Activated CD4-positive, alpha-beta memory T cell treated with anti-CD3 and anti-CD28 coated beads, Interleukin-2, amount 10 ng/mL, durations not matched to agents 7 days and 5 days (primary cell): ENCODE measurements at regions not wholly inside any gene's neighbourhood (a gene's known extent, or its start where the extent isn't known, plus 50 kb on each side); places are given as distances from the start of the nearest gene placed in this dataset.

Experiments used
- CTCF ChIA-PET: fragments of 350-600 bp; sonication (Branson Sonifier 250); formaldehyde crosslinking; loops from one replicate; lab custom pipeline; 2021; ENCODE audit warnings: antibody characterized with exemption, inconsistent platforms; lab: Charles Lee
- POLR2A ChIA-PET: fragments of 350-600 bp; sonication (Branson Sonifier 250); formaldehyde crosslinking; loops from one replicate; lab custom pipeline; 2021; ENCODE audit warnings: antibody characterized with exemption; lab: Charles Lee
- DNase-seq: peaks from one replicate; pipeline ENCODE4 v3.0.0-alpha.2; 2020
- H3K27ac Mint-ChIP-seq: one replicate; pipeline ENCODE4 v1.8.0; 2021; ENCODE audit warnings: mild to moderate bottlenecking, mixed read lengths
- H3K27me3 Mint-ChIP-seq: one replicate; pipeline ENCODE4 v1.8.0; 2021; ENCODE audit warnings: mixed read lengths
- H3K36me3 Mint-ChIP-seq: one replicate; pipeline ENCODE4 v1.8.0; 2021; ENCODE audit warnings: low read depth, mixed read lengths
- H3K4me1 Mint-ChIP-seq: one replicate; pipeline ENCODE4 v1.8.0; 2021; ENCODE audit warnings: mixed read lengths
- H3K4me3 Mint-ChIP-seq: one replicate; pipeline ENCODE4 v1.8.0; 2021; ENCODE audit warnings: mild to moderate bottlenecking, mixed read lengths
- H3K9me3 Mint-ChIP-seq: one replicate; pipeline ENCODE4 v1.8.0; 2021; ENCODE audit warnings: mixed read lengths

DNA sequence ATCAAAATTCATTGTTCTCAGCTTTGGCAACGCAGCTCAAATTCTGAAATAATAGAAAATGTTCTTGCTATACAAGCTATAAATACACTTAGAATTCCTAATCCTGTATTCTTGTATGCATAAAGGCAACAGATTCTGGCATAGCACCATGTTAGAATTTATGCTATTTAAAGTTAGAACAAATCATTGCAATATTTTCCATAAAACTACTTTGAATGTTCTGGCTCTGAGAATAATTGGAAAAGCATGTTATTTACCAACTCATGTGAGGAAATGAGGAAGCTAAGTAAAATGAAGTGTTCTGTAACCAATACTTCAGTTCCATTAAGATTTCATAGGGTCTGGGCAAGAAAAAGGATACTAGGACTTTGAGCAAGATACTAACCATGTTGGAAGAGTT is 888.9 kb downstream of the SQOR start:
- Mint-ChIP-seq H3K36me3 (no peaks in the 10 kb centered on the region), H3K4me3 (no peak overlapping the region), H3K27me3 (no peaks in the 10 kb centered on the region), H3K9me3 (peaks cover 18% of the 10 kb centered on the region), H3K27ac (no peak overlapping the region), H3K4me1 (no peaks in the 10 kb centered on the region)
- ChIA-PET POLR2A (no interaction called here), CTCF (no interaction called here)
- DNase-seq, result no peak

DNA sequence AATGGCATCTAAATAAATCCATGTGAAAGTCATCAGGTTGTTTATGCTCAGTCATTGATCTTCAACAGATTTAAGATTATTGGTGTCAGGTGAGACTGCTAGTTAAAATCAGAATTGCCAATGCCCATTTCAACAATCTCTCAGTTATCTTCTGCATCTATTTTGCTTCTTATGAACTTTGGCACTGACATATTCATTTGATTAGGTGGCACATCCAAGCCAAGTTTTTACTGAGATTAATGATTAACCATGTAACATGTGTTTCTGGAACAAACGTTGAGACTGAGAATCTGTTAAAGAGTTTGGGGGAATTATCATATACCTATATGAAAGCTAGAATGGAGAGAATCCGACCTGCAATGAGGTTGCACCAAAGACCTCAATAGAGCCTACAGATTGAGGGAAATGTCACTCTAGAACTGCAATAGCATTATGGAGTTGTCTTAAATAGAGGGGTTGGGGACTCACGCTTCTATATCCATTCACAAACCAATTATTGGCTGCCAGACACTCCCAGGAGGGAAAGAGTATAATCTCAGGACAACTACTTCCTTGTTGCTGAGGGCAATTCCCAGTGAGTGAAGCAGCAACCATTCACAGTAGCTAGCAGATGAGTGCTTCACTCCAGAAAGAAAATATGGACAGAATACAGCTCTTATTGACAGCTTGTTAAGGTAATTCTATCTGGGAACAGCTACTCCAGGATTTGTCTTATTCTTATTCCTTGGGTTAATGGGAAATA is 891.3 kb downstream of the SQOR start:
- ChIA-PET CTCF (no interaction called here), POLR2A (no interaction called here)
- Mint-ChIP-seq H3K36me3 (no peaks in the 10 kb centered on the region), H3K9me3 (peaks cover 16% of the 10 kb centered on the region), H3K27me3 (no peaks in the 10 kb centered on the region), H3K27ac (no peak overlapping the region), H3K4me3 (no peak overlapping the region), H3K4me1 (no peaks in the 10 kb centered on the region)
- DNase-seq, result no peak

DNA sequence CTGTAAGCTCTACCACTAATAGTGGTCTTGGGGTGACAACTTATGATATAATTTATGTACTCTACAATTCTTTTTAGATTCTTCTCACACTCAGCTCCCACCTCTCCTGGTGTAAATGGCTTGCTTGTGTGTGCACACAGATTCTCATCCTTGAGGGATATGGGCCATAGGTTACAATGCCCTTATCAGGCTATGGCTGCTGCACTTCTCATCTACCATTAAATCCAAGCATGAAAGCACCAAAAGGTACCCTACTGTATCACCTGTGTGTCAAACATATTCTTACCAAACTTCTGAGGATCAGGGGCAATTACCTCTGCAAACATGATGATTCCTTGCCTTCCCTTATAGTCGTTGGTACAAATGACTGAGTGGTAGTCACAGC is 891.9 kb downstream of the SQOR start:
- Mint-ChIP-seq H3K27ac (no peak overlapping the region), H3K27me3 (no peaks in the 10 kb centered on the region), H3K36me3 (no peaks in the 10 kb centered on the region), H3K4me1 (no peaks in the 10 kb centered on the region), H3K4me3 (no peak overlapping the region), H3K9me3 (peaks cover 16% of the 10 kb centered on the region)
- CTCF ChIA-PET, result no interaction called here
- POLR2A ChIA-PET, result no interaction called here
- DNase-seq, result no peak

DNA sequence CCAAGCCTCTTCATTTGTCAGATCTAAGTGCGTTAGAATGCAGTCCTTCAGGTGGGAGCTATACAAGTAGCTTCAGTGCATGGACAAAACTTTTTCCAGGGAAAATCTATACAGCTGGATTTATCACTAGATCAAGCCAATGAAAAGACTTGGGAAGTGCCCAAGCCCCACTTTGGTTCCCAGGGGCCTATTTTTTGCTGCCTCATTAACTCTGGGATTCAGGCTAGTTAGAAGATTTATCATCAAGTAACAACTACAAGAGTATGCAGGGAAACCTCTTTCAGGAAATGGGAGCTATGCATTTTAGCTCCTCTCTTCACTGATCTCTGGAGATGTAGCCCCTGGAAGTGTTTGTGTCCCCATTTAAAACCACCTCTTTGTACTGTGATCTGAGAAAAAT is 908.8 kb downstream of the SQOR start:
- Mint-ChIP-seq H3K4me1 (no peaks in the 10 kb centered on the region), H3K36me3 (no peaks in the 10 kb centered on the region), H3K9me3 (peaks cover 19% of the 10 kb centered on the region), H3K27ac (no peak overlapping the region), H3K27me3 (no peaks in the 10 kb centered on the region), H3K4me3 (no peak overlapping the region)
- POLR2A ChIA-PET, result no interaction called here
- DNase-seq, result no peak
- CTCF ChIA-PET, result no interaction called here

DNA sequence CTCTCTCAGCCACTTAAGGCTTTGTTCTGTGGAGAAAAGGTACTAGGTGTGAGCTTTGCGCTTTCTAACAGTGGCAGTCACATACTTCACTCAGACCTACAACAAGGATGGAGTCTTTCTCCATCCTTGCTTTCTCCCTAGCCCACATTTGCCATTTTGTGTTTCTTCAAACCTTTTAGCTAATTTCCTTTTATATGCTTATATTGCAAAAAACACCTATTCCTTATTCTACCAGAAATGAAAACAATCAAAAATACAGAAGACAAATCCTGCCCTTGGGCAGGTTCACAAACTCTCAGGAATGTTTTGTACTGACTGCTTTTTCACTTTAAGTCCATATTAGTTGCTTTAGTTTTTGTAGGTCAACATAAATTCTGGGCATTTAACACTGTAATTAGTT is 914.2 kb downstream of the SQOR start:
- H3K4me3 Mint-ChIP-seq, result no peak overlapping the region
- H3K4me1 Mint-ChIP-seq, result no peaks in the 10 kb centered on the region
- POLR2A ChIA-PET, result no interaction called here
- H3K27me3 Mint-ChIP-seq, result no peaks in the 10 kb centered on the region
- DNase-seq, result no peak
- CTCF ChIA-PET, result no interaction called here
- no peak overlapping the region for H3K27ac Mint-ChIP-seq
- no peaks in the 10 kb centered on the region for H3K36me3 Mint-ChIP-seq
- peaks cover 13% of the 10 kb centered on the region for H3K9me3 Mint-ChIP-seq

DNA sequence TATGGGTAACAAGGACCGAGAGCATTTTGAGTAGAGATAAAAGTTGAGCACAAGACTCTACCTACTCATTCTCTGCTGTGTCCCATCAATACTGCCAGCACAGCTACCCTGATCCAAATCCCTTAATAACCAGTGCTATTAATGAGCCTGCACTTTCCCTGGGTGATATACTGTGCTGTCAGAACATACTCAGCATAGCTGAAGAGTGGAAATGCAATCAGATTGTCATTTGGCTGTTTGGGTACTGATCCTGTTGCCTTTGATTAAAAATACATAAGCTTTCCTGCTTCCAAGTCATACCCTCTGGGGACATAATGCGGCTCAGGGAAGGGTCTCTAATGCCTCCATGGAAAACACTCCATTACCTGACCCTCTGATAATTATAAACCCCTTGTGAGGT is 917.5 kb downstream of the SQOR start:
- ChIA-PET POLR2A (no interaction called here), CTCF (no interaction called here)
- H3K36me3 Mint-ChIP-seq, result no peaks in the 10 kb centered on the region

DNA sequence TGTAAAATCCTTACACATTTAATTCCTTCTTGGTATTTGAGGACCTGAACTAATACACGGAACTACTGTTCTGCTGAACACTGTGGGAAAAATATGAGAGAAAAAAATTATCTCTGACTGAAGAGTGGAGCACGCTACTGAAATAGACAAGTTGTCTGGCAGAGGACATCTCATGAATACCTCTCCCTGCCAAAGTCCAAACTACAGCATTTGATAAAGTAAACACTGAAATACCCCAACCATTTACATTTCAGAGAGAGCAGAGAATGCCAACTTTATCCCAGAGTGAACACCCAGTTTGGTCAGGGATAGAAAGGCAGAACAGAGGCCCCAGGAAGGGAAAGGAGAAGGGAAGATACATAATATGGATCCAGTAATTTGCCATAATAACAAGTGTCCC is 920.7 kb downstream of the SQOR start:
- no peak for DNase-seq
- ChIA-PET POLR2A (no interaction called here), CTCF (no interaction called here)
- Mint-ChIP-seq H3K9me3 (peaks cover 13% of the 10 kb centered on the region), H3K27ac (no peak overlapping the region), H3K4me3 (no peak overlapping the region), H3K27me3 (no peaks in the 10 kb centered on the region), H3K36me3 (no peaks in the 10 kb centered on the region), H3K4me1 (no peaks in the 10 kb centered on the region)

More for the DNA sequence above, 917.5 kb downstream of the SQOR start:
- H3K27ac Mint-ChIP-seq, result no peak overlapping the region
- no peak overlapping the region for H3K4me3 Mint-ChIP-seq
- peaks cover 20% of the 10 kb centered on the region for H3K9me3 Mint-ChIP-seq
- H3K27me3 Mint-ChIP-seq, result no peaks in the 10 kb centered on the region
- no peaks in the 10 kb centered on the region for H3K4me1 Mint-ChIP-seq
- no peak for DNase-seq

DNA sequence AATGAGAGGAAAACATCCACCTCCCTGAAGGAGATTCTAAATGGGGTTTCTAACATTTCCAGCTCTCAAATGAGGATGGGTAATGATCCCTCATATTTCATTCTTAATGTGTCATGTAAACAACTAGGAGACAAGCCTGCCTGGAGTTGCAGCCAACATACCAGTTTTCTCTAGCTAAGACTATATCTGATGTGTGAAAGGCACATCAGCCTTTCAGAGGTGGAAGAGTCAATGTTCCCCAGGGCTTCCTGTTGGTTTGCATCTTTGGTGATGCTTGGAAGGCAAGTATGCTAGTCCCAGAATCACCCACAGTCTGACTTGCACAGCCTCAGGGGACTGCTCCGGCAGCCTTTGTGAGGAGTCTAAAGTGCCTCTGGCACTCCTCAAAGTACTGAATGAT is 921.2 kb downstream of the SQOR start:
- ChIA-PET POLR2A (no interaction called here), CTCF (no interaction called here)
- no peaks in the 10 kb centered on the region for H3K4me1 Mint-ChIP-seq
- H3K27ac Mint-ChIP-seq, result no peak overlapping the region
- no peaks in the 10 kb centered on the region for H3K27me3 Mint-ChIP-seq
- no peaks in the 10 kb centered on the region for H3K36me3 Mint-ChIP-seq
- H3K4me3 Mint-ChIP-seq, result no peak overlapping the region
- no peak for DNase-seq
- H3K9me3 Mint-ChIP-seq, result peaks cover 13% of the 10 kb centered on the region

DNA sequence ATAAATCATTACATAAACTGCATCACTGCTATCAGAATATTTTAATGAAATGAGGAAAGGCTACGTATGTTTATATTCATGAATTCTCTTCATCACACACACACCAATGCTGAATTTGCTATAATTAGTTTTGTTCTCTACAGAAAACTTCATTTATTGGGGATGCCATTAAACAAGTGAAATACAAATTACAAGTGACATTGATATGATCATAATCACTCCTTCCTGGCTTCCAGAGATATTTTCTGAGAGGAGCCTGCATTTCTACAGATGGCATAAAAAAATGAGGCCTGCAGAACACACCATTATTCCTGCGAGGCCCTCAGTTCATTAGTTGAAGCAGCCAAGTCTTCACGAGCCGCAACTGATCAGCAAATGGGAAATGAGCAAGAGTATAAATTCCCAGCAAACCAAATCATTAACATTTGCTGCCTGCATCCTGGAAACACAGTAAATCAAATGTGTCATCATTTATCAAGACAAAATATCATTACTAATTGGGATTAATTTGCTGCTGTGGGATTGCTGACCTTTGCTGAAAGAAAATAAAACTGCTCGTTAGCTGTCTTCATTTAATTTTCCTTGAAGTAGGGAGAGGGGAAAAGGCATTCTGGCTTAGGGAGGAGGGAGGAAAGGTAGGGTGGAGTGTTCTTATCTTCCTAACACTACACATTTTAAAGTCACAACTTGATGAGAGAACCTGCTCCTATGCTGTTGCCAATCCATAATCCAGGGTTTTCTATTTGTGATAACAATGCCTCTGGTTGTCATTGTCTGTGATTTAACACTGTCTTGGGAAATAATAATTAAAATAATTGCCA is 921.9 kb downstream of the SQOR start:
- Mint-ChIP-seq H3K4me3 (no peak overlapping the region), H3K27me3 (no peaks in the 10 kb centered on the region), H3K36me3 (no peaks in the 10 kb centered on the region), H3K9me3 (peaks cover 13% of the 10 kb centered on the region), H3K27ac (no peak overlapping the region), H3K4me1 (no peaks in the 10 kb centered on the region)
- ChIA-PET POLR2A (no interaction called here), CTCF (no interaction called here)
- DNase-seq, result no peak

DNA sequence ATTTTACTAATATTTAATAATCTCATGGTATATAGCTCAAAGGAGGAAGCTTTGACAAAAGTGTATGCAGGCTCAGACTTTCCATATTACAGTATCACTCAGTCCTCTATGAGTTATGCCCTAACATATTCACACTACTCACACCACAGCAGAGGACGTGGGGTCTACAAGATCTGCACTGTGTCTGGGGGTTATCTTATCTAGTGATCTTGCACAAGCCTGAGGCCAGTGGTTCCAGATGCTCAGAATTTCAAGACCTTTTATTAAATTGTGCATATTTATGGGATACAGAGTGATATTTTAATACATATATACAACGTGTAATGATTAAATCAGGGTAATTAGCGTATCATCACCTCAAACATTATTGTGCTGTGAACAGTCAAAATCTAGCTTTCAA is 933.1 kb downstream of the SQOR start:
- Mint-ChIP-seq H3K27me3 (no peaks in the 10 kb centered on the region), H3K36me3 (no peaks in the 10 kb centered on the region), H3K9me3 (peaks cover 14% of the 10 kb centered on the region), H3K27ac (no peak overlapping the region), H3K4me3 (no peak overlapping the region), H3K4me1 (no peaks in the 10 kb centered on the region)
- ChIA-PET POLR2A (no interaction called here), CTCF (no interaction called here)
- no peak for DNase-seq

DNA sequence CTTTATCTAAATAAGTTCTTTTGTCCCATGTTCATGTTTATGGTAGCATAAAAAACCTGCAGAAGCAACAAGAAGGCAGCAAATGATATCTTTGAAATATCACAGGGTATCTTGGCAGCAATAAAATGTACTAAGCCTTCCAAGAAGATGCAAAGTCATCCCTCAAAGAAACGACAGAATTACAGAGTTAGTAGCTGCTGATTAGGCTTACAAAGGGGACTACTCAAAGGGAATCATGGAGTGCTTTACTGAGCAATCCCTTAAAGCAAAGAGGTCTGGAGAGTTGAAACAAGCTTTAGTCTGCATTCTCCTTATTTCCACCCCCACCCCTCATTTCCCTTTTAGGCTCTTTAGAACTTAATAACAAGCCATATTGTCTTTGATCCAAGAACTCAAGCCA is 935.0 kb downstream of the SQOR start:
- H3K4me3 Mint-ChIP-seq, result no peak overlapping the region
- no peak overlapping the region for H3K27ac Mint-ChIP-seq
- H3K36me3 Mint-ChIP-seq, result no peaks in the 10 kb centered on the region
- ChIA-PET POLR2A (no interaction called here), CTCF (no interaction called here)
- no peaks in the 10 kb centered on the region for H3K4me1 Mint-ChIP-seq
- no peak for DNase-seq
- H3K27me3 Mint-ChIP-seq, result no peaks in the 10 kb centered on the region
- peaks cover 15% of the 10 kb centered on the region for H3K9me3 Mint-ChIP-seq

DNA sequence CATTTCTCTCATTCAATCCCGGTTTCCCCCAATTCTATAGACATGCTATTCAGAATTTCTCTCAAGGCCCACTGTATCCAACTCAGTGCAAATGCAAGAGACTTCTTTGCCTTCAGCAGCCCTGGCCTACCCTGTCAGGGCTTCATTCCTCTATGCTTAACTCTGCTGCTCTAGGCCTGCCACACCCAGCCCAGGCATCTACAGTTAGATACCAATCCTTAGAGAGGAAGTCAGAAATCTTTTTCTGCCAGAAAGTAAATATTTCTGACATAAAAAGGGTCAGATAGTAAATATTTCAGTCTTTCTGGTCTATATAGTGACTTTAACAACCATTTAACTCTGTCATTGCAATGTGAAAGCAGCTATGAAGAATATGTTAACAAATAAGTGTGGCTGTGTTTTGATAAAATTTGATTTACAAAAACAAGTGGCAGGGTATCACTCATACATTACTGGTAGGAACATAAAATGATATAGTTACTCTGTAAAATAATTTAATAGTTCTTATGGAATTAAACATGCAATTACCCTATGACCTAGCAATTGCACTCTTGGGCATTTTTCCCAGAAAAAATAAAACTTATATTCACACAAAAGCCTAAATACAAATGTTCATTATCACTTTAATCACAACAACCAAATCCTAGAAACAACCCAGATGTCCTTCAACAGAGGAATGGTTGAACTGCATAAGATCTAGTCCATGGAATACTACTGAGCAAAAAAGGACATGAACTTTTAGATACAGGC is 942.0 kb downstream of the SQOR start:
- Mint-ChIP-seq H3K4me1 (no peaks in the 10 kb centered on the region), H3K36me3 (no peaks in the 10 kb centered on the region), H3K9me3 (peaks cover 13% of the 10 kb centered on the region), H3K27me3 (no peaks in the 10 kb centered on the region), H3K4me3 (no peak overlapping the region), H3K27ac (no peak overlapping the region)
- CTCF ChIA-PET, result no interaction called here
- POLR2A ChIA-PET, result no interaction called here
- no peak for DNase-seq

DNA sequence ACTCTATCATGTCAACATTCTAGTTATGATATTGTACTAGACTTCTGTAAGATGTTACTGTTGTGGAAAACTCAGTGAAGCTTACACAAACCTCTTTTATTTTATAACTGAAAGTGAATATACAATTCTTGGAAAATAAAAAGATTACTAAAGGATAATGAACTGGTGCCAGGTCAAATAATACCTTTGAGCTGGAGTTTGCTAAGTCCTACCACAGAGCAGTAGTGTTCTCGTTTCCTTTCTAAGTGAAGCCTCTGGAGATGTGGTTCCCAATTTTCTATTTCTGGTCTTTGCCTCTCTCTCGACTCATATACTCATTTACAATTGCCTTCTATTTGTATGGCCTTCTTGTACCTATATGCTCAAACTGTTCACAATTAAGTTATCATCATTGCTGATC is 942.9 kb downstream of the SQOR start:
- Mint-ChIP-seq H3K27me3 (no peaks in the 10 kb centered on the region), H3K4me3 (no peak overlapping the region), H3K36me3 (no peaks in the 10 kb centered on the region), H3K9me3 (peaks cover 13% of the 10 kb centered on the region), H3K27ac (no peak overlapping the region), H3K4me1 (no peaks in the 10 kb centered on the region)
- no peak for DNase-seq
- POLR2A ChIA-PET, result no interaction called here
- CTCF ChIA-PET, result no interaction called here
